GM12891 (cell line): ENCODE measurements at regions not wholly inside any gene's neighbourhood (a gene's known extent, or its start where the extent isn't known, plus 50 kb on each side); places are given as distances from the start of the nearest gene placed in this dataset.

Source experiments
- DNase-seq: peaks from one replicate; pipeline ENCODE4 v3.0.0; 2011; ENCODE audit warnings: low spot score; ENCODE audit not compliant: insufficient read length
- FAIRE-seq: peaks from 2 replicates; lab custom pipeline; 2011; peaks lifted over from hg19 to GRCh38; lab: Jason Lieb, UNC
- PAX5 ChIP-seq: IDR thresholded peaks from 2 replicates; pipeline ENCODE4 v1.6.1; 2011; ENCODE audit warnings: low read length, moderate library complexity, mild to moderate bottlenecking; ENCODE audit not compliant: insufficient read depth, severe bottlenecking
- POLR2A ChIP-seq: IDR thresholded peaks from 2 replicates; pipeline ENCODE4 v1.6.1; 2011; ENCODE audit warnings: low read depth, low read length, control low read depth
- POLR2AphosphoS5 ChIP-seq: IDR thresholded peaks from 2 replicates; pipeline ENCODE4 v1.6.1; 2011; ENCODE audit warnings: low read depth, low read length, control low read depth
- POU2F2 ChIP-seq: IDR thresholded peaks from 2 replicates; pipeline ENCODE4 v1.6.1; 2011; ENCODE audit warnings: low read depth, mild to moderate bottlenecking, control low read depth, low read length, moderate library complexity
- SPI1 ChIP-seq: IDR thresholded peaks from 2 replicates; pipeline ENCODE4 v1.6.1; 2011; ENCODE audit warnings: low read depth, low read length, control low read depth
- TAF1 ChIP-seq: IDR thresholded peaks from 2 replicates; pipeline ENCODE4 v1.6.1; 2011; ENCODE audit warnings: low read depth, low read length, control low read depth

GRCh38 chr6:40252531-40253258 is 318.4 kb upstream of the MOCS1 start:
- FAIRE-seq (no peak), DNase-seq (no peak)
- TF ChIP-seq PAX5 (no peak), POLR2AphosphoS5 (no peak), SPI1 (no peak), POU2F2 (no peak), TAF1 (no peak), POLR2A (no peak)

- FAIRE-seq = no peak
- no peak for TF ChIP-seq TAF1
- TF ChIP-seq POLR2A = no peak
- no peak for TF ChIP-seq POLR2AphosphoS5
- no peak for TF ChIP-seq PAX5
- no peak for TF ChIP-seq SPI1
- no peak for TF ChIP-seq POU2F2
- DNase-seq = no peak
Observed at GRCh38 chr6:40251637-40252300, 317.5 kb upstream of the MOCS1 start.

- no peak for TF ChIP-seq POU2F2
- FAIRE-seq (no peak), DNase-seq (no peak)
Observed at GRCh38 chr6:40249935-40250334, 315.7 kb upstream of the MOCS1 start.

GRCh38 chr6:40247516-40248115 is 313.4 kb upstream of the MOCS1 start:
- DNase-seq = no peak
- FAIRE-seq = no peak
- no peak for TF ChIP-seq POLR2AphosphoS5
- no peak for TF ChIP-seq PAX5
- TF ChIP-seq POLR2A = no peak
- TF ChIP-seq SPI1 = no peak
- TF ChIP-seq TAF1 = no peak
- no peak for TF ChIP-seq POU2F2

GRCh38 chr6:40244699-40245098 is 310.4 kb upstream of the MOCS1 start:
- DNase-seq (no peak), FAIRE-seq (no peak)
- TF ChIP-seq POLR2AphosphoS5 (no peak), TAF1 (no peak), POU2F2 (no peak), POLR2A (no peak), PAX5 (no peak), SPI1 (no peak)

GRCh38 chr6:40232698-40233097 is 298.4 kb upstream of the MOCS1 start:
- no peak for DNase-seq

GRCh38 chr6:40227735-40228134 is 293.5 kb upstream of the MOCS1 start:
- no peak for DNase-seq
- TF ChIP-seq TAF1 (no peak), POU2F2 (no peak), POLR2A (no peak), POLR2AphosphoS5 (no peak), SPI1 (no peak), PAX5 (no peak)
- no peak for FAIRE-seq

More at GRCh38 chr6:40232698-40233097, 298.4 kb upstream of the MOCS1 start:
- no peak for FAIRE-seq
- TF ChIP-seq POLR2AphosphoS5 = no peak
- no peak for TF ChIP-seq SPI1
- no peak for TF ChIP-seq POLR2A
- no peak for TF ChIP-seq PAX5
- TF ChIP-seq POU2F2 = no peak

- TF ChIP-seq POU2F2 (no peak), SPI1 (no peak), PAX5 (no peak), POLR2AphosphoS5 (no peak), POLR2A (no peak), TAF1 (no peak)
- FAIRE-seq (no peak), DNase-seq (no peak)
Observed at GRCh38 chr6:40222354-40222753, 288.1 kb upstream of the MOCS1 start.

GRCh38 chr6:40219799-40220198 is 285.5 kb upstream of the MOCS1 start:
- no peak for DNase-seq
- no peak for FAIRE-seq
- TF ChIP-seq TAF1 (no peak), POLR2A (no peak), PAX5 (no peak), SPI1 (no peak), POLR2AphosphoS5 (no peak), POU2F2 (no peak)
